GM12891 (cell line): ENCODE measurements at regions not wholly inside any gene's neighbourhood (a gene's known extent, or its start where the extent isn't known, plus 50 kb on each side); places are given as distances from the start of the nearest gene placed in this dataset.

Experiments
- DNase-seq: peaks from one replicate; pipeline ENCODE4 v3.0.0; 2011; ENCODE audit warnings: low spot score; ENCODE audit not compliant: insufficient read length
- FAIRE-seq: peaks from 2 replicates; lab custom pipeline; 2011; peaks lifted over from hg19 to GRCh38; lab: Jason Lieb, UNC
- PAX5 ChIP-seq: IDR thresholded peaks from 2 replicates; pipeline ENCODE4 v1.6.1; 2011; ENCODE audit warnings: low read length, moderate library complexity, mild to moderate bottlenecking; ENCODE audit not compliant: insufficient read depth, severe bottlenecking
- POLR2A ChIP-seq: IDR thresholded peaks from 2 replicates; pipeline ENCODE4 v1.6.1; 2011; ENCODE audit warnings: low read depth, low read length, control low read depth
- POLR2AphosphoS5 ChIP-seq: IDR thresholded peaks from 2 replicates; pipeline ENCODE4 v1.6.1; 2011; ENCODE audit warnings: low read depth, low read length, control low read depth
- POU2F2 ChIP-seq: IDR thresholded peaks from 2 replicates; pipeline ENCODE4 v1.6.1; 2011; ENCODE audit warnings: low read depth, mild to moderate bottlenecking, control low read depth, low read length, moderate library complexity
- SPI1 ChIP-seq: IDR thresholded peaks from 2 replicates; pipeline ENCODE4 v1.6.1; 2011; ENCODE audit warnings: low read depth, low read length, control low read depth
- TAF1 ChIP-seq: IDR thresholded peaks from 2 replicates; pipeline ENCODE4 v1.6.1; 2011; ENCODE audit warnings: low read depth, low read length, control low read depth

DNA sequence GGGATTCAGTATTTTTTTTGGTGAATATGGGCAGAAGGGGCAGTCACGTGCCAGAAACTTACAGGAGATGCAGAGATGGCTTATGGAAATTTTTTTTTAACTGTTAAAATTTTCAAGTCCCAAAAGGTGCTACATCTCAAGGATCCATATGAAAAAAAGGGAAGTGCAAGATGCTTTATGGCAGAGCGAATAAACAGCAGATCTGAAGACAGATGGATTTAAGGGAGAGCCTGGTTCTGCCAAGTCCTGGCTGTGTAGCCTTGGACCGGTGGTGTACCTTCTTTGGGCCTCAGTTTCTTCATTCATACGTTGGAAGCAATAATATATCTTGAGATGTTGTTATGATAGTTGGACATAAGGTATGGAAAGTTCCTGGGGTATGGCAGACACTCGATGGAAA lies 91.5 kb upstream of the ARRDC4 start:
- DNase-seq (no peak), FAIRE-seq (no peak)
- 0 out of 2 replicates have a peak, but pooled peaks have one; percentile 14 for TF ChIP-seq SPI1
- TF ChIP-seq PAX5, result no peak
- TF ChIP-seq POLR2A, result no peak

DNA sequence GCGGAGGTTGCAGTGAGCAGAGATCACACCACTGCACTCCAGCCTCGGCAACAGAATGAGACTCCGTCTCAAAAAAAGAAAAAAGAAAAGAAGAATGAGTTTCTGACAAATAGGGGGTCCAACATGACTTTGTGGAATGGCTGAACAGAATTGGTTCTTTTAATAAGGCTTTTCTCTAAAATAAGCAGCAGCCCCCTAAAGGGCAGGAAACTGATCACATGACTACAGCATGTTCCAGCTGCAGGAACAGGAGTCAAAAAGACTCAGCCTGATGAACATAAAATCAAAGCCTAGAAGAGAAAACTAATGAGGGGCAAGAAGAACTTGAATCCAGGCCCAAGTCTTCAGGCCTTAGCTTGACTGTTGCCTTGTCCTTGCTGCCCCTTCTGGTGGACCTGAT lies 89.7 kb upstream of the ARRDC4 start:
- TF ChIP-seq TAF1 (no peak), POLR2AphosphoS5 (no peak), POLR2A (no peak), PAX5 (no peak), SPI1 (no peak), POU2F2 (no peak)
- no peak for FAIRE-seq
- DNase-seq, result no peak

DNA sequence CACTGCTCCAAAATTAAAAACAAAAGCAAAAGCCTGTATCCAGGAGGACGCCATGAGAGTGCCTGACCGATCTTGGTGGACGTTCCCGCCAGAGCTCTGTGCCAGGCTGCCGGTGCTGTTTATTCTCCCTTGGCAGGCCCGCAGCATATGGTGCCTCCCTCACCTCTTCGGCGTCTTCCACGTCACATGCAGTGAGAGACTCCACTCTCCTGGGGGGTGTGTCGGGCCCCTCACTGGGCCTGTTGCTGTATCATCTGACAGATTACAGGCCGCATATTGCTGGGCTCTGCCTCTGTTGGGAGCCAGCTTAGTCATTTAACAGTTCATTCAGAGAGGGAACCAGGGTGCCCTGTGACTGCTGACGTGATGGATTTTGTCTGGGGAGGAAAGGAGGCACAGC lies 86.4 kb upstream of the ARRDC4 start:
- FAIRE-seq (no peak), DNase-seq (no peak)
- TF ChIP-seq PAX5 (no peak), POU2F2 (no peak), SPI1 (no peak), POLR2AphosphoS5 (no peak), POLR2A (no peak), TAF1 (no peak)

DNA sequence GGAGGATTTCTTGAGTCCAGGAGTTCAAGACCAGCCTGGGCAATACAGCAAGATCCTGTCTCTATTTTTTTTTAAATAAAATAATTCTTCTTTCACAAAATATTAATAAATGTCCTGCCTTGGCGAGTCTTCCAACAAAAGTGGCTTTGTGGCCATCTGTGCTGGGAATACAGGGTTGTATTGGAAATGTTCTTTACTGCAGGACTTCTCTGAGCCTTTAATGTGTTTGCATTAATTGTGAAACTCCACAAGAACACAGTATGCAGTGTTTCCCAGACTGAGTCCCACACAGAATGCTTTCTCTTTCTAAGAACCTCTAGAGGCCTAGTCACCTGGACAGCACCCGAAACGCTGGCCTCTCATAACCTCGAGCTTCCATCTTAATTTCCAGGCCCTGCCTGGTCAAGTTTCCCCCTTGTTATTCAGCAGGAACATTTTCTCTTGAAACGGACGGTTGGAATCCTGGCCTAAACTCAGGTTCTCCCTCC lies 85.4 kb upstream of the ARRDC4 start:
- DNase-seq, result no peak
- no peak for FAIRE-seq
- TF ChIP-seq PAX5 (no peak), POLR2A (no peak), SPI1 (no peak), POLR2AphosphoS5 (no peak), TAF1 (no peak), POU2F2 (no peak)

DNA sequence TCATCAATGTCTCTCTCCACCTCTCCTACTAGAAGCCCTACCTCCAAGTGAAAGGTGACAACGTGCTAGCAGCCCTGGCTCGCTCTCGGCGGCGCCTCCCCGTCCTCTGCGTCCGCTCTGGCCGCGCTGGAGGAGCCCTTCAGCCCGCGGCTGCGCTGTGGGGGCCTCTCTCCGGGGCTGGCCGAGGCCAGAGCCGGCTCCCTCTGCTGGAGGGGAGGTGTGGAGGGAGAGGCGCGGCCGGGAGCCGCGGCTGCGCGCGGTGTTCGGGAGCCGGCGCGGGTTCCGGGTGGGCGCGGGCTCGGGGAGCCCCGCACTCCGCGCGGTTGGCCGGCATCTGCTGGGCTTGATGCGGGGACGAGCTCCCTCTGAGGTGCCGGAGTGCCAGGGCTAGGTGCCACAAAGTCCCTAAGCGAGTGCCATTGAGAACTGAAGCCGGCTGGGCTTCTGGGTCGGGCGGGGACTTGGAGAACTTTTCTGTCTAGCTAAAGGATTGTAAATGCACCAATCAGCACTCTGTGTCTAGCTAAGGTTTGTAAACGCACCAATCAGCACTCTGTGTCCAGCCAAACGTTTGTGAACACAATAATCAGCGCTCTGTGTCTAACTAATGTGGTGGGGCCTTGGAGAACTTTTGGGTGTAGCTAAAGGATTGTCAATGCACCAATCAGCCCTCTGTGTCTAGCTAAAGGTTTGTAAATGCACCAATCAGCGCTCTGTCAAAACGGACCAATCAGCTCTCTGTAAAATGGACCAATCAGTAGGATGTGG lies 84.8 kb upstream of the ARRDC4 start:
- FAIRE-seq (no peak), DNase-seq (no peak)
- TF ChIP-seq POLR2AphosphoS5, result no peak
- no peak for TF ChIP-seq POU2F2
- no peak for TF ChIP-seq PAX5
- TF ChIP-seq TAF1, result no peak
- TF ChIP-seq SPI1, result no peak
- TF ChIP-seq POLR2A, result no peak

DNA sequence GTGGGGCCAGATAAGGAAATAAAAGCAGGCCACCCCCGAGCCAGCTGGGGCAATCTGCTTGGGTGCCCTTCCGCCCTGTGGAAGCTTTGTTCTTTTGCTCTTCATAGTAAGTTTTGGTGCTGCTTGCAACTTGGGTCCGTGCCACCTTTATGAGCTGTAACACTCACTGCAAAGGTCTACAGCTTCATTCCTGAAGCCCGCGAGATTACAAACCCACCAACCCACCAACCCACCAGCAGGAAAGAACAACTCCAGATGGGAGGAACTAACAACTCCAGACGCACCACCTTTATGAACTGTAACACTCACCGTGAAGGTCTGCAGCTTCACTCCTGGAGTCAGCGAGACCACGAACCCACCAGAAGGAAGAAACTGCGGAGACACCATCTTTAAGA lies 84.2 kb upstream of the ARRDC4 start:
- TF ChIP-seq TAF1 (no peak), SPI1 (no peak), POLR2A (no peak), POLR2AphosphoS5 (no peak), POU2F2 (no peak), PAX5 (no peak)
- DNase-seq (no peak), FAIRE-seq (no peak)

DNA sequence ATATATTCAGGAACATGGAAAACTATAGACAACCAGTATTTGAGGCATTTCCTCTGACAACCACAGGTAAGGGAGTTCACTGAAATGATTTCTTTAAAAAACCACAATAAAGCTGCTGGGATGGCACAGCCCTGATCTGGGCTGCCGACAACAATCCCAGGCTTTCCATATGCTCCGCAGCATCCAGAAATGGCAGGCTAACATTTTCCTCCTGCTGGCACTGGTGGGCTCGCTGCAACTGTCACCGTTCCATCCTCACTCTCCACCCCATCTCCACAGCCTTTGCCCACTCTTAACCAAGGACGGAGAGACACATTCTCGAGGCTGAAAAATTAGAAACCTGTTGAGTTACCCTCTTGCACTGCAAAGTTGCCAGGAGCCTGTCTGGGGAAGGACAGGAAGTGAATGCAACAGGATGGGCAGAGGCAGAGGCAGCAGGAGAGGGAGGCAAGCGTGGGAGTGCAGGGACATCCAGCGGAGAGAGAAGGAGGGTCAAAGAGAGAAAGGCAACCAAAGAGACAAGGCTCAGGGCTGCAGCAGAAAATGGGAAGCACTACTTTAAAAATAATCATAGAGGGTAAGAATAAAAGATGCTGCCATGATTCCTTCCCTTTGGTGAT lies 79.0 kb upstream of the ARRDC4 start:
- TF ChIP-seq POLR2A, result no peak
- TF ChIP-seq TAF1, result no peak
- no peak for TF ChIP-seq SPI1
- TF ChIP-seq PAX5, result no peak
- TF ChIP-seq POLR2AphosphoS5, result no peak
- no peak for TF ChIP-seq POU2F2
- DNase-seq (no peak), FAIRE-seq (no peak)

DNA sequence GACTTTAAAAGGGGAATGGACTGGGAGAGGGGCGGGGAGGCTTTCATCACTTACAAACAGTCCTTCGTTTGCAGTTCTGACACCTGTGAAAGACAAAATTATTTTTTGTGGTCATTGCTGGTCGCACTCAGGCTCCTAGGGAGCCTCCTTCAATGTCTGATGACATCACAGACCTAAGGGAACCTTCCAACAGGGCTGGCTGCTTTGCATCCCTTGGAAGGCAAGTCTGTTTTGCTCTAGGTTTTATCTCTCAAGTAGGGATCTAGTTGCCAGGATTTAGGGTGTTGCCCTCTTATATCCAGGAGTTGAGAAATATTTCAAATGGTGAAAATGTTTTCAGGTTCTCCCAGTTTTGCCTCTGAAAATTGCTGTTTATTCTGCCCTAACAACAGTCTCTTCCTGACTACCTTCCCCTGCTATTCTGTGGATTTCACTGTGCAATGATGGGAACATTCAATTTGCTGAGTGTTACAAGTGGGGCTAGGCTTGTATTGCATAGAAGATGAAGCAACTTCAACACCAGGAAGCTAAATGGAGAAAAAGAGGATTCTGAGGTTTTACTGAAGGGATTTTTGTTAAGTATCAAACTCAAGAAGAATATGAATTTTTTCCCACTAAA lies 75.9 kb upstream of the ARRDC4 start:
- DNase-seq (no peak), FAIRE-seq (no peak)
- TF ChIP-seq POLR2A (no peak), PAX5 (no peak), POLR2AphosphoS5 (no peak), SPI1 (no peak), POU2F2 (no peak), TAF1 (no peak)

DNA sequence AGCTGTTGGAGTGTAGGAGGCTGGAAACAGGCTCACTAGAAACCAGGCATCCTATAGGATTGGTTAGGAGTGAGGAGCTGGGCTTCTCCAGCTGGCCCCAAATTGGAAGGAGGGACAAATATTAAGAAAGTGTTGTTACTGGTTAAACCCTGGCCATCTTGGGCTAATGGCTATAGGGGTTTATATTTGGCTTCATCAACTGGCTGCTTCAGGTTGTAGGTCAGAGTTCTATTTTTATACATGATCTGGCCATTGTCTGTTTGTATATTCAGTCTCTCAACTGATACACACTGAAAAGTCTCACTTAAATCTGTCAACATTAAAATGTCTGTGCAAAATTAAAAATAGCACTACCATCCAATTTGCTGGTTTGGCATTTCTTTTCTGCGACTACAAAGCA lies 70.2 kb upstream of the ARRDC4 start:
- FAIRE-seq (no peak), DNase-seq (no peak)
- no peak for TF ChIP-seq PAX5
- TF ChIP-seq TAF1, result no peak
- TF ChIP-seq SPI1, result no peak
- TF ChIP-seq POU2F2, result no peak
- TF ChIP-seq POLR2AphosphoS5, result no peak
- no peak for TF ChIP-seq POLR2A
